ENCODE measurements at regions not wholly inside any gene's neighbourhood (a gene's known extent, or its start where the extent isn't known, plus 50 kb on each side); places are given as distances from the start of the nearest gene placed in this dataset.

DNA sequence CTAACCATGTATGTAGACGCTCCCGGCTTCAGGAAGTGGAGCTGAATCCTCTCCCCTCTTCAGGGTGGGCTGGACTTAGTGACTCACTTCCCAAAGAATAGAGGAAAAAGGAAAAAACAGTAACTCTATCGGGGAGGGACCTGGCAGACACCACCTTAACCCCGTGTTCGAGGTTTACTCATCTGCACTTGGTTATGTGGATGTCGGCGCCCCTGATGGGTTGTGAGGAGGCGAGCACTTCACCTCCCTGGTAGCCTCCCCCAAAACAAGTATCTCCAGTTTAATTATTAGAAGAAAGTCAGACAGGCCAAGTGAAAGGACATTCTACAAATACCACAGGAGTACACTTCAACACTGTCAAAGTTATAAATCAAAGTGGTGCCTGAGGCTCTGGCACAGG is 559.7 kb downstream of the TCERG1L start:
- TF ChIP-seq, protein P1, sequence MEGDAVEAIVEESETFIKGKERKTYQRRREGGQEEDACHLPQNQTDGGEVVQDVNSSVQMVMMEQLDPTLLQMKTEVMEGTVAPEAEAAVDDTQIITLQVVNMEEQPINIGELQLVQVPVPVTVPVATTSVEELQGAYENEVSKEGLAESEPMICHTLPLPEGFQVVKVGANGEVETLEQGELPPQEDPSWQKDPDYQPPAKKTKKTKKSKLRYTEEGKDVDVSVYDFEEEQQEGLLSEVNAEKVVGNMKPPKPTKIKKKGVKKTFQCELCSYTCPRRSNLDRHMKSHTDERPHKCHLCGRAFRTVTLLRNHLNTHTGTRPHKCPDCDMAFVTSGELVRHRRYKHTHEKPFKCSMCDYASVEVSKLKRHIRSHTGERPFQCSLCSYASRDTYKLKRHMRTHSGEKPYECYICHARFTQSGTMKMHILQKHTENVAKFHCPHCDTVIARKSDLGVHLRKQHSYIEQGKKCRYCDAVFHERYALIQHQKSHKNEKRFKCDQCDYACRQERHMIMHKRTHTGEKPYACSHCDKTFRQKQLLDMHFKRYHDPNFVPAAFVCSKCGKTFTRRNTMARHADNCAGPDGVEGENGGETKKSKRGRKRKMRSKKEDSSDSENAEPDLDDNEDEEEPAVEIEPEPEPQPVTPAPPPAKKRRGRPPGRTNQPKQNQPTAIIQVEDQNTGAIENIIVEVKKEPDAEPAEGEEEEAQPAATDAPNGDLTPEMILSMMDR (conservative IDR thresholded peaks at IDR 0.05; ENCODE audit: low read depth, low read length) = no peak
- TF ChIP-seq EZH2 (IDR thresholded peaks at IDR 0.05; ENCODE audit: borderline replicate concordance, low read depth, low read length, poor library complexity, severe bottlenecking) = no peak

Measured in A673 (cell line).